GM19324 (cell line): ENCODE measurements at regions not wholly inside any gene's neighbourhood (a gene's known extent, or its start where the extent isn't known, plus 50 kb on each side); places are given as distances from the start of the nearest gene placed in this dataset.
A peak's percentile ranks its signal among the peaks of the same experiment; 100 is the strongest.
"Not testable (repeated sequence)": the region's sequence is repeated elsewhere in the genome, so short reads cannot be mapped to it uniquely, and the experiment has no call there.

Source experiments
- ATAC-seq: cut with Tn5 transposase; IDR thresholded peaks from one replicate; pipeline ENCODE4 v1.9.1; 2021; ENCODE audit warnings: mild to moderate bottlenecking, moderate library complexity; ENCODE audit not compliant: unreplicated experiment, low FRiP score

DNA sequence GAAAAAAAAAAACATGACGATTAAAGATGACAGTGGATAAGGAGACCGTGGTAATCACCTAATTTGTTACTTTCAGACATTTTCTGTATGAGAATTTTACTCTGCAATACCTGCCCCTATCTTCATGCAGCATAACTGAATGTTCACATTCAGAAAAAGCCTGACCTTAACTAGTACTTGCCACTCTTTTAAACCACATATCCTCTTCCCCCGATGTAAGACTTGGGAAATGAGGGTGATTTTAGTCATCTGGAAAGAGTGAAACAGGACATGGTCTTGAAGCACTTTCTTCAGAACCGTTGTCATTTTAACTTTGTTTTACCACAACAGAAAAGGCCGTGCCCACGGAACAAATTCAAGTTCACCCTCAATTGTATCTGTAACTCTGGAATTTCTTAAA, 318.5 kb downstream of the BCL2L11 start:
- ATAC-seq: not testable (repeated sequence)

DNA sequence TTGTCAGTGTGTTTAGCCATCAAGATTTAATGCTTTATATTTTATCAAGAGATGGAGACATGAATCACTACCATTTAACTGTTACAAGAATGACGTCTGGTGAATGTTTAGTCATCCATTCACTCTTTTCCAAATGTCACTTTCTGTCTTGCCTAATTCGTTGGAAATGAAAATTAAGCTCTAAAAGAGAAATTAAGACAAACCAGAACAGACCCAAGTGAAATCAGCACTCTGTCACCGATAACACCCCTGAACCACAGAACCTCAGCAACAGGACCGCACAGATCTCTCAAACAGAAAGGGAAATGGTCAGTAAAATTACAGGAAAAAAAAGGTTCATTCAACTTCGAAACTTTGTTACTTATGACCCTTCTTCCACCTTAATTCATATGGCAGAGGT, 320.9 kb downstream of the BCL2L11 start:
- not testable (repeated sequence) for ATAC-seq

DNA sequence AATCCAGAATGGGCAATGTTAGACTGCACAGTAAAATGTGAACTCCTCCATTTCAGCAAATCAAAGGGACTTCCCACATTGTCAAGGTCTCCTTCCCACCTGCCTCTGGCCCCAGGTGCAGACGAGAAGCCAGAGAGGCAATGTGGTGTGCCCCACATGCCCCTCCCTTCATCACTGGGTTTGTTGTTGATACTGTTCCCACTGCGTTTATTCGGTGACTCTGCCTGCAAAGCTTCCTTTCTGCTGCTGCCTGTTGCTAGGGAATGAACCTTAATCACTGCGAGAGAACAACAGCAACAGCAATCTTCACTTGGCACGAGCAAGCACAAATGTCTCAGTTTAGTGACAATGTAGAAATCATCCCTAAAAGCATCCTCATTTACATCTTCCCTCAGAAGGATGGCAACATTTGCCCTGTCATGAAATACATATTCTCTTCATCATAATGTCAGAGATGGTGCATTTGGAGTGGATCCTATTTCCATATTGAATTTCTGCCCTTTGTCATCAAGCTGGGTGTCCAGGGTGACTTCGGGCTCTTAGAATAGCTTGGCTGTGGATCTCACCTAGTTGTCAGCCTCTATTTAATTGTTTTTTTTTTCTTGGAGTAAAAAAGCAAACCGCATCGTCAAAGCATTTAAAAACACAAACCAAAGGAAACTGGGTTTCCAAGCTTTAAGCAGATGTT, 322.2 kb downstream of the BCL2L11 start:
- ATAC-seq: not testable (repeated sequence)

DNA sequence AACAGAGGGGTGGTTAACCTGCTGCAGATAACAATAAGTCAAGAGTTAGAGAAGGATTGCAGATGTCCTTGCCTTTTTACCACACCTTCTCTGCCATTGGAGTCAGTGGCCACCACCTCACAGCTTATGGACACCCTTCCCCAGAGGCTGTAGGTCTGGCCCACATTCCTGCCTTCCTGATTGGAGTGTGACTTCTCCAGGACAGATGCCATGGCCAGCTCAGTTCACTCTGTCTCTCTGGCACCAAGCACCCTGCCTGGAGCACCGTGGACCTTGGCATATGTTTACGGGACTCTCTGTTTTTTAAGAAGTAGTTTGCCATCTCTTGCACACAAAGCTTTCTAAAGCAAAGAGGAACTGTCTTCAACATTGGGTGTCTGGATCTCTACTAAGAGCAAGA, 323.8 kb downstream of the BCL2L11 start:
- ATAC-seq: not testable (repeated sequence)

DNA sequence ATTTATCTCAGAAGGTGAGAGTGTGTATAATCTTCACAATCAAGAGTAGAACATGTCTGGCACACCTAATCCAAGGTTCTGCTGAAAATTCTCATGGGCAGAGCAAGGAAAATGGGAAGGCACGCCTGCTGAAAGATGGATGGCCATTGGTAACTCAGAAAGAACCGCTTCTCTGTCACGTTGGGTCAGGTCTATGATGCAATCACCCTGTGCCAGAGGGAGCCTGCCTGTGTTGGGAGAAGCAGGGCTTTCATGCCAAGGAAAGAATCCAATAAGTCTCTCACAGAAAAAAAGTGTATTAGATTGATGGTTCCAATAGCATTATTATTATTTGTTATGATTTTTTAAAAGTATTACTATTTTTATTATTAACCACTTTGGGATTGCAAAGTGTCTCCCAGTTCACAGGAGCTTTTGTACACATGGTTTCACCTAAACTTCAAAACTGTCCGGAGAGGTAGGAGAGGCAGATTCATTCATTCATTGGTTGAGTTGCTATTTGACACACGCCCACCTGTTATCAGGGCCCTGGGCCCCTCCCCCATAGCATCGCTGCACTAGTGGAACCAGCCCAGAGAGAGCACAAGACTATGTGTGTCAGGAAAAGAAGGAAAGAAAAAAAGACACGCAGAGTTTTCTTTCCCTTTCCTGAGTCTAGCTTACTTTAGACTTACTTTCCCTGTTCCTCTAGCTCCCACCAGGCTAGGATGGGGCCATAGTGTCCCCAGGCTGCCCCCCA, 324.6 kb downstream of the BCL2L11 start:
- ATAC-seq: not testable (repeated sequence)

DNA sequence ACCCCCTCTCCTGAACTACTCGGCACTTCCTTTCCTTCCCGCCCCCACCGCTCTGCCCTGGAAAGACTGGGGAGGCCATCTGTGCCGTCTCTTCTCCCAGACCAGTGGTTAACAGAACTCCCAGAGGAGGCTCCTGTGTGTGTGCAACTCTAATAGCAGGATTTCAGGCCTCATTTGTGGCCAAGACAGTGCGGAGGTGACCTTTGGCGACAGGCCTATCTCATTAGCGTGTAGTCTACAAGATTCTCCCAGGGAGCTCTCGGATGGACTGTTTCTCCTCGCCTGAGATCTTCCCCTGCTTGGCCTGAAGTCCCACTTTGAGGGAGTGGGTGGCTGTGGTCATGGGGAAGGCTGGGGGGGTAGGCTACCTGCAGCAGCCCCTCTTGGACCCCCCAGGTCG, 325.2 kb downstream of the BCL2L11 start:
- ATAC-seq: not testable (repeated sequence)

DNA sequence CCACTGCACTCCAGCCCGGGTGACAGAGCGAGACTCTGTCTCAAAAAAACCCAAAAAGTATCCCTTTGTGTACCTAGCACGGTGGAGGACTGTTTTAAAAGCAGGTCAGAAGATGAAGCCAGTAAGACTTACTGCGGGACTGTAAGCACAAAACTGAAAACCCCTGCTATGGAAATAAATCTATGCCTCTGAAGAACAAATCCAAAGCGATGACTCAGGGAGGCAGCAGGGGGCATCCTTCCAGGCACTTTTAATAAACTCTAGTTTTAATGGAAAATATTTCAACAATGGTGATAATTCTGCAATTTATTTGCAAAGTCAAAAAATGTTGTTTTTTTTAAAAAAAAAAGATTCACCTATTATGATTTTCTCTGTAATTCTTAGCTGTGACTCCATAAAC, 326.8 kb downstream of the BCL2L11 start:
- not testable (repeated sequence) for ATAC-seq

DNA sequence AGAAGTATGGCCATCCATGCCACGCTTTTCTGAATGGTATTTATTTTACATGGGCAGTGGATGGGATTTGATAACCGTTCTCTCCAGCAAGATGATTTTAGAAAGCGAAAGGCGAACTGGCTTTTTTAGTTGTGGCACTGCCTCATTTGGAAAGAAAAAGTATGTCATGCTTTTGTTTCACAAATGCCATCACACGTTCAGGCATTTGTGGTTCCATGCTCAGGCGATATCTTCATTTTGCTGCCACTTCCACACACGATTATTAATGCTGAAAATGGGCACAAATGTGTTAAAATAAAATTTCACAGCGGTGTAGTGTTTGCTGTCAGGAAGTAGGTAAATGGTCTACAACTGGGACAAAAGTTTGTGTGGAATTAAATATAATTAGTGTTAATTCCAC, 328.1 kb downstream of the BCL2L11 start:
- not testable (repeated sequence) for ATAC-seq

DNA sequence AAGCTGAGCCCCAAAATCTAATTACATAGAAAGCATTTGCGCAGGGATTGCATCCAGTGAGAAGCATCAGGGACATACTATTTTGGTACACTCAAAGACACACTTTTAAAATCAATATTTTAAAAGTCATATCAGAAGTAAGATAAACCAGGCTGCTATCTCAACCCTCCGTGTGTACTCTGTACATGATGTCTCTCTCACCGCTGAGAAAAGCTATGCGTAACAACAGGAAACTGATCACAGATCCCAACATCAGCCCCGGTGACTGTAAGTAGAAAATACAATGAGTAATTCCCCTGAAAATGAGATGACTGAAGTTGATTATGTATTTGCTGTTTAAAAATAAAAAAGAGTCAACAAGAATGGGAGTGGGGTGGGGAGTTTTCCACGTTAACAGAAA, 329.8 kb downstream of the BCL2L11 start:
- ATAC-seq: not testable (repeated sequence)

DNA sequence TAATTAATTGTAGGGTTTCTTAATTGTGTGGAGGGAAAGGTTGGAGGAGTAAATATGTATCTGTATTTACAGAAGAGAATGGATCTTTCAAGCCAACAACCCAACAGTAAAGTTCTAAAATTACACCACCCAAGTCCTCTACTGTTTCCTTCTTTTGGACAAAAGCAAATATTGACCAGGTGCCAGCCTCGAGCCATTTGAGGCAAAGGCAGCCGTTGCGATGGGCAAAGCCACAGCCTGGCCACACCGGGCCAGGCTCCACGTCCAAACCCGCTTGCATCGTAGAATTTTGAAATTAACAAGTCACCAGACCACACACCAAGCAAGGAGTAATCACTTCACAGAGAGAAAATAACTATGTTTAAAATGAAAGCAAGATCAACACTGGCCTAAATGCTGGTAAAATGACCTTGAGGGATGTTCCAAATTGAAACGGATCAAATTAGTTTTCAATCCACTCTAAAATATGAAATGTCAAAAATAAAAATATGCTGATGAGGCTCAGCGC, 331.0 kb downstream of the BCL2L11 start:
- not testable (repeated sequence) for ATAC-seq

DNA sequence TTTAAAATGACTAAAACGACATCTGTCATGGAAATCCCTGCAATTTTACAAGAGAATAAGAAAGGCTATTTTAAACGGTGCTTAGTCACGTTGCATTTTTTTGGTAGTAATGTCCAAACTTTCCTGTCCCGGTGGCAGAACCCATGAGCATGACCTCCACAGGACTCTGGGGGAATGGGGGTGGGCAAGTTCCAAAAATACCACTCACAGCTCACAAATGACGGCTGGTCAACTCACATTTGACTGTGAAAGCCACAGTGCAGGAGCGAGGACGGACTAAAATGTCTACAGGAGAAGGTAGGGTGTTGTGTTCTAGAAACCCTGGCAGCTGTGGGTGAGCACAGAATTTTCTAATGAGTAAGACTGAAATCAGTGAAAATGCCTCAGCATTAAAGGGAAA, 331.5 kb downstream of the BCL2L11 start:
- ATAC-seq: not testable (repeated sequence)

DNA sequence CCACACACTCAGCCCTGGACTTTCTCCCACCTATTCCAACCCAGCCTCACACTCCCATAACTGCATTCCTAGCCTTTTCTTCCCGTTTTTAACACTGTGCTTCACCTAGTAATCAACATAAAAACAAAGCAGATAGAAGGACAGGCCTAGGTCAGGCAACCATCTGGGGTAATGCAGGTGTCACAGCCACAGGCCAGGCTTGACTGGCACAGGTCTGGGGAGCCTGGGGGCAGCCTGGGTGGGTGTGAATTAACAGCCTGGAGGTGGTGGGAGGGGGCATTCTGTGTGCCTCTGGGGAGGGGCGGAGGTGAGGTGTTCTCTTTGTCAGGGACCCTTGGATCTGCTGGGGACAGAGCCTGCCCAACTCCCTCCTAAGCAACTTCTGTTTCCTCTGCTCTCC, 332.6 kb downstream of the BCL2L11 start:
- ATAC-seq: not testable (repeated sequence)

DNA sequence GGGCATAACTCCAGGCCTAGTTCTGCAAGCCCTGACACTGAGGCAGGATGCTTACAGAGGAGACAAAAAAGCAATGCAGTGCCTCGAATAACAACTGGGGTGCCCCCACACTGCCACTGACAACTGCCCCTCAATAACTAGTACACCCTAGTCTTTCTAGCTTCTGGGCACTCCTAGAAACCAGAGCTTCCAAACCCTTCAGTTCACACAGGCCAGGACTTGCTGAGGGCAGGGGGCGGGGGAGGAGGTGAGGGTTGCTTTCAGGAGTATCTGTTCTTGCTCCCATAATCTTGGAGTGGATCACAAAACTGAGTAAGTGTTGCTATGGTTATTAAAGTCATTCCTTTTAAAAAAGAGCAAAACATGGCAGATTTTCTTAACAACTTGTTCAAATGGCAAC, 333.1 kb downstream of the BCL2L11 start:
- ATAC-seq: not testable (repeated sequence)

DNA sequence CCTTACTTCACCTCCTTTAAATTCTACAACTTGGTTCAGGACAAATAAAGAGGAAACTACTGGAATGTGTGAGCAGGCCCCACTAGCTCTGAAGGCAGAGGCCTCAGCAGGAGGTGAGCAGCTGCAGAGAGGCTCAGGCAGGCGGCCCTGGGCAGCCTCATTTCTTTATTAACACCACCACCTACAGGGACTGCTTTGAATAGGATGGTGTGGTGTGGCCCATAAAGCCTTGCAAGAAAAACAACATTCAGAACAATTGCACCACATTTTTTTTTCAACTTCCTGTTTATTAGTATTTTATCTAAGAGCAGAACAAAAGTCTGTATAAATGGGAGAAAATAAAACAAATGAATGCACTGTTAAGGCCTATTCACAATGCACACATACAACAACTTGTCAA, 333.7 kb downstream of the BCL2L11 start:
- peak; percentile 83 for ATAC-seq

DNA sequence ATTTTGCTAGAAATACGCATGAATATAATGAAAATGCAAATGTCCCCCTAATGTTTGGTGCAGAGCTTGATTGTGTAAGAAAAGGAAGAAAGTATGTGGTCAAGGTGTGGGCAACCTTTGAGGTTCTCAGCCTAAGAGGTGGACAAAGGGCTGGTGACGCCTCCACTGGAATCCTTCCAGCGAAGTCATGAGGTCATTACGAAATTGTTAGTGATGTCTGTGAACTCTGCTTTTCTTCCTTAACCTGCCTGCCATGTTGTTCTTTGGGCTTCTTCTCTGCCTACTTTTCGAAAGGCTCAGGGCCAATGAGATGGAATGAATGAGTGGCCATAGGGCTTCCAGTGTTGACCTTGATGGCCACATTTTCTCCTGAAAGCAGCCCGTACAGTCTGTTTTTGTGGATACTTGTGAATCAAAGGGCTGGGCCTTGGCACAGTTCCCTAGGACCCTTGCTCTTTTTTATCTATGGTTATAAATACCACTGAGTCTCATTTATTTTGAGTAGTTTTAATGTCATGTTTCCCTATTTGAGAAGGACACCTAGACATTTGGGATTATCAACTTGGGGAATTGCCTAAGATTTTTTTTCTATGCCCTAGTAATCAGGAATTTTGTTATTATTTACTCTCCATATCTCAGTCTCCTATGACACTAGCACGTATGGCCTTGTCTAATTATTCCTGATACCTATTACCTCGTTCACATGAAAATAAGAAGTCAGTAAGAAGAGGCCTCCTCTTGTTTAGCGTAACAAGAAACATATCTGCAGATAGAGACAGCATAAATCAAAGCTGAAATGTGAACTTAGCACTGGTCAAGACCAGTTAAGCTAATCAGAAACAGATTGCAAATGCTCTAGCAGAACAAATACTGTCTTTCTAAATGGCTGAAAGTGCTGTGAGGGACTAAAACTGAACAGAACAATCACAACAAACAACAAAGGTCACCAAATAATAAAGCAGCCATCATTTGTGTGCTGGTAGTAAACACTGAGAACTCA, 334.6 kb downstream of the BCL2L11 start:
- ATAC-seq: not testable (repeated sequence)

DNA sequence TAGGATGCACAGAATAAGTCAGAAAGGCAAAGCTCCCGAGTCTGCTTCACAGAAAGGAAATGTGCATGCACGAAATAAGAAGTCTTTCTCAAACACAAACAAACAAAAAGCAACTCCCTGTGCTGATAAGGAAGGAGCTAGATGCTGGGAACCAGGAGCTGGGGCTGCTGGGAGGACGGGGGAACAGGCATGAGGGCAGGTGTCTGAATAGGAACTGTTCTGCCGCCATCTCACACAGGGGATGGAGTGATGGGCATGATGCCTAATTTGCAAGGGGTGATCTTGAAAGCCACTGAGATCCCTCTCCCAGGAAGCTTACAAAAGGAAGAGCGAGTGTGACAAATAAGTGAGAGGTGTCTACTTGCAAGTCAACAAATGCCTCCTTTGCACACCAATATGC, 336.5 kb downstream of the BCL2L11 start:
- ATAC-seq: not testable (repeated sequence)

DNA sequence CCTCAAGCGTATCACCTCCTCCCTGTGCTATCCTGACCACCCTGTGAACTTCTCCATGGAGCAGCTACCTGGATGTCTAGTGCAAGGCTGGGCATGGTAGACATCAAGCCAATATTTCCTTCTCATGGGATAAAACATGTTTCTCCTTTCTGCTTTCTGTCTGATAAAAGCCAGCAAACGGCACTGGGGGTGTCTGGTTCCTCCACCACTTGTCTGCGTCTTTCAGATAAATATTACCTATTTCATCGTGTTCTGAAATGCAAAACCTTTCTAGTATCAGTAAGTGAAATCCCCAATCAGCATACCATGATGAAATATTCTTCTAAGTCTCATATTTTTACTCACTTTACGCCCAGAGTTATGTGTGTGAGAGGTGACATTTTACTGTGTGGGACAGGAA, 340.2 kb downstream of the BCL2L11 start:
- not testable (repeated sequence) for ATAC-seq

DNA sequence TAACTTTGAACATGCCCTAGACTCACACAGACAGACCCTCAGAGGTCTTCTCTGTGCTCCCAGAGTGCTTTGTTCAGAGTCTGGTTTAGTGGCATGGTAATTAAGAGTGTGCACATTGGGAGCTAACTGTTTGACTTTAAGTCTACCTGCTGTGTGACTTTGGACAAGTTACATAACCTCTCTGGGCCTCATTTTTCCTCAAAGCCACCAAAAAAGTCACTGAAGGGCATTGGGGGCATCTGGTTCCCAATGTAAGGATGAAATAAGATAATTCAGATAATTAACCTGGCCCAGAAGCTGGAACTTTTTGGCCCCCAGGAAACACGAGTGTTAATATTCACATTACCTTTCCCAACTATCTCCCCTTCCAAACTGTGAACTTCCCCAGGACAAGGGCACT, 341.1 kb downstream of the BCL2L11 start:
- not testable (repeated sequence) for ATAC-seq

DNA sequence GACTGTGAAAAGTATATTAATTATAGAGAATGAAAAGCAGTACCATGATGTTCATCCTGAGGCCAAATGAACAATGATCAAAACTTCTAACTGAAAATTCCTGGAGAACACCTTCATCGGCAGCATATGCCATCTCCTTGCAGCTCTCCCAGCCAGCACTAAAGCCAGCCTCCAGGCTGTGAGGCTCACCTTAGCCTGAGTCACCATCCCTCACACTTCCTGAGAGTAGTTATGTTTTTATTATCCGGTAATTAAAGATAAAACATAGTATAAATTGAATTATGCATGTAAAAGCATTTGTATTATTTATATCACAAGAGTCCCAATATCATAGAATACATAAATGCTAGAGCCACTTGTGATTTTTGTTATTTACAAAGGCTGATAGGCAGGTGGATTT, 341.9 kb downstream of the BCL2L11 start:
- not testable (repeated sequence) for ATAC-seq

DNA sequence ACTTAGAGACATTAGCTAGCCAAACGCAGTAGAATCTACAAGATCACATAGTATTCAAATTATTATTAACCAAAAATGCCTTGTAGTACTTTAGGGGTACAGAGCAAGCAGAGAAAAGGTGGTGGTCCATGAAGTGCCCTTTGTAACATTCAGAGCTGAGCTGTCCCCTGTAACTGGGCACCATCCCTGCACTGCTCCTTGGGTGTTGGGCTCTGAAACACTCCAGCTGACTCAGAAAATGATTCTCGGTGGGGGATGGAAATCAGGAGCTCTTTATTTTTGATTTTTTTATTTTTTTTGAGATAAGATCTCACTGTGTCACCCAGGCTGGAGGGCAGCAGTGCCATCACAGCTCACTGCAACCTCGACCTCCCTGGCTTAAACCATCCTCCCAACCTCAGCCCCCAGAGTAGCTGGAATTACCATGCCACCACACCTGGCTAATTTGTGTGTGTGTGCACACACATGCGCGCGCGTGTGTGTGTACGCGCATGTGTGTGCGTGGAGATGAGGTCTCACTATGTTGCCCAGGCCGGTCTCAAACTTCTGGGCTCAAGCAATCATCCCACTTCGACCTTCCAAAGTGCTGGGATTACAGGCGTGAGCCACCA, 342.6 kb downstream of the BCL2L11 start:
- ATAC-seq: not testable (repeated sequence)
